H1 (cell line): ENCODE measurements at regions not wholly inside any gene's neighbourhood (a gene's known extent, or its start where the extent isn't known, plus 50 kb on each side); places are given as distances from the start of the nearest gene placed in this dataset.

Experiments
- BRCA1 ChIP-seq: IDR thresholded peaks from 2 replicates; pipeline ENCODE4 v1.6.1; 2012; ENCODE audit warnings: low read depth, low read length, improper control_type of control experiment
- JUND ChIP-seq: IDR thresholded peaks from 2 replicates; pipeline ENCODE4 v1.6.1; 2011; ENCODE audit warnings: mild to moderate bottlenecking, improper control_type of control experiment, low read length
- MAX ChIP-seq: IDR thresholded peaks from 2 replicates; pipeline ENCODE4 v1.6.1; 2012; ENCODE audit warnings: inconsistent platforms

DNA sequence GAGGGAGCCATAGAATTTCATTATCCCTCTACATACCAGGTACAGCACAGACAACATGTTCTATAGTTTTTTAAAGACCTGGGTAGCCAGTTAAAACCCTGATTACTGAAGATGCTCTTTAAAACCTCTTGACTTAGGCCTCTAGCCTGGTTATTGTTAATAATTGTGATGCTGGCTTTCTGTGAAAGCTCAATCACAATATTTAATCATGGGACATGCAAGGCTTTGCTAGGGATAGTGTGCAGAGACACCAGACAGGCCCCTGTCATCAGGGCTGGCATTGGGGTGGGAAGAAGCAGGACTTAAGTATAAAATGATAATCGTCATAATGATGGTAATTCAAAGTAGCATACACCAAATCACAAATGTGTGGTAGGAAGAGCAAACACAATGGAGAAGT, 274.4 kb downstream of the PTBP2 start (continued):
- TF ChIP-seq JUND, result no peak
- no peak for TF ChIP-seq MAX
- no peak for TF ChIP-seq BRCA1
